GM12878 (cell line): ENCODE measurements at regions not wholly inside any gene's neighbourhood (a gene's known extent, or its start where the extent isn't known, plus 50 kb on each side); places are given as distances from the start of the nearest gene placed in this dataset.

ENCODE experiments used
- ATAC-seq: fragments of 200-7000 bp; cut with Tn5 transposase; 3 replicates; pipeline ENCODE4 v1.9.1; 2020; ENCODE audit warnings: mild to moderate bottlenecking, moderate library complexity
- BruUV-seq: library from RNA; stranded (reverse); fragments of 400-500 nt; replicated peaks from 2 replicates; lab custom pipeline; 2021; lab: Mats Ljungman, UMichigan
- CTCF ChIA-PET: fragments of 300-600 bp; sonication (Branson Sonifier 250); formaldehyde crosslinking; extraction: SDS; loops from one replicate; lab custom pipeline; 2021; ENCODE audit warnings: inconsistent platforms; lab: Yijun Ruan, JAX
- POLR2A ChIA-PET: fragments of 350-600 bp; formaldehyde crosslinking; extraction: SDS; loops from one replicate; lab custom pipeline; 2021; ENCODE audit warnings: inconsistent platforms; lab: Charles Lee
- RAD21 ChIA-PET: fragments of 300-600 bp; sonication (Branson Sonifier 250); formaldehyde crosslinking; loops from one replicate; lab custom pipeline; 2023; ENCODE audit warnings: antibody characterized with exemption; ENCODE audit not compliant: unreplicated experiment; lab: Charles Lee
- SMC1A ChIA-PET: fragments of 300-600 bp; sonication (Branson Sonifier 250); formaldehyde crosslinking; loops from one replicate; lab custom pipeline; 2023; ENCODE audit not compliant: unreplicated experiment, uncharacterized antibody; lab: Charles Lee
- DNase-seq: peaks from one replicate; pipeline ENCODE4 v3.0.0-alpha.2; 2011; ENCODE audit warnings: low read depth, low spot score
- FAIRE-seq: peaks from 3 replicates; lab custom pipeline; 2011; peaks lifted over from hg19 to GRCh38; lab: Jason Lieb, UNC
- H2AFZ ChIP-seq: 2 replicates; pipeline ENCODE4 v1.6.0; 2011; ENCODE audit warnings: low read depth, low read length, control low read depth; ENCODE audit not compliant: control insufficient read depth
- H3K27ac ChIP-seq: 2 replicates; pipeline ENCODE4 v1.5.1; 2011; ENCODE audit warnings: control low read depth; ENCODE audit not compliant: control insufficient read depth, insufficient read depth
- H3K27me3 ChIP-seq, 2 experiments: replicated peaks in 1 of 2; 2 replicates each; pipeline versions ENCODE4 v1.6.0 to v1.6.1; 2011; ENCODE audit warnings: low read length in 1 of 2; ENCODE audit not compliant: control insufficient read depth in 2 of 2, insufficient read depth in 2 of 2
- H3K36me3 ChIP-seq, 2 experiments: 2 replicates each; pipeline ENCODE4 v1.5.1; 2011; ENCODE audit warnings: low read length in 1 of 2; ENCODE audit not compliant: control insufficient read depth in 2 of 2, insufficient read depth in 2 of 2
- H3K4me1 ChIP-seq: 2 replicates; pipeline ENCODE4 v1.6.1; 2011; ENCODE audit warnings: mild to moderate bottlenecking, low read length, moderate library complexity, mixed read lengths; ENCODE audit not compliant: control insufficient read depth, insufficient read depth
- H3K4me2 ChIP-seq: 2 replicates; pipeline ENCODE4 v1.6.0; 2011; ENCODE audit warnings: control low read depth; ENCODE audit not compliant: control insufficient read depth, insufficient read depth
- H3K4me3 ChIP-seq: fragments of 200-600 bp; sonication (generic); 2 replicates; pipeline ENCODE4 v1.5.1; 2016
- H3K79me2 ChIP-seq: 2 replicates; pipeline ENCODE4 v1.6.0; 2011; ENCODE audit warnings: low read length; ENCODE audit not compliant: control insufficient read depth, insufficient read depth
- H3K9ac ChIP-seq: 2 replicates; pipeline ENCODE4 v1.8.0; 2011; ENCODE audit warnings: low read length, control low read depth, mixed read lengths; ENCODE audit not compliant: control insufficient read depth, insufficient read depth
- H3K9me3 ChIP-seq: replicated peaks from 3 replicates; pipeline ENCODE4 v1.5.1; 2011; ENCODE audit warnings: mild to moderate bottlenecking, low read length; ENCODE audit not compliant: control insufficient read depth, insufficient read depth
- H4K20me1 ChIP-seq: 2 replicates; pipeline ENCODE4 v1.6.0; 2011; ENCODE audit not compliant: control insufficient read depth, insufficient read depth
- ATF7 ChIP-seq: fragments of 450-650 bp; IDR thresholded peaks from 2 replicates; pipeline ENCODE4 v1.6.1; 2016; ENCODE audit warnings: low read depth, mild to moderate bottlenecking
- BHLHE40 ChIP-seq, 2 experiments: fragments of 450-650 bp in 1 of 2; IDR thresholded peaks; 2 replicates each; pipeline ENCODE4 v1.6.1; 2011 to 2017; ENCODE audit warnings: low read depth in 2 of 2, borderline replicate concordance in 1 of 2, improper control_type of control experiment in 1 of 2, low read length in 1 of 2, mild to moderate bottlenecking in 1 of 2
- WGBS: methylation state at CpG from one replicate; pipeline ENCODE4 v1.1.6; 2016; ENCODE audit warnings: low lambda C conversion rate; ENCODE audit not compliant: insufficient replicate concordance, insufficient coverage; ENCODE audit errors: missing lambda C conversion rate; 5-methylcytosine and 5-hydroxymethylcytosine counted together
- in situ Hi-C: fragments of 300-500 bp; cut with MboI; formaldehyde crosslinking; loops from 9 replicates; pipeline ENCODE4 v1.14.3; 2018; ENCODE audit warnings: mixed read lengths
- intact Hi-C: fragments of 100-400 bp; cut with micrococcal nuclease; formaldehyde crosslinking; loops from one replicate; pipeline ENCODE4 v1.14.2; 2022; ENCODE audit not compliant: unreplicated experiment
- TF ChIP-seq, protein P1 (sequence below): fragments of 450-650 bp; formaldehyde crosslinking; IDR thresholded peaks from 2 replicates; pipeline ENCODE4 v1.4.0; 2022; ENCODE audit warnings: mild to moderate bottlenecking, moderate library complexity
- TF ChIP-seq, protein P2 (sequence below): fragments of 450-650 bp; IDR thresholded peaks from 2 replicates; pipeline ENCODE4 v1.6.1; 2017; ENCODE audit warnings: antibody characterized with exemption, mild to moderate bottlenecking, moderate library complexity

DNA sequence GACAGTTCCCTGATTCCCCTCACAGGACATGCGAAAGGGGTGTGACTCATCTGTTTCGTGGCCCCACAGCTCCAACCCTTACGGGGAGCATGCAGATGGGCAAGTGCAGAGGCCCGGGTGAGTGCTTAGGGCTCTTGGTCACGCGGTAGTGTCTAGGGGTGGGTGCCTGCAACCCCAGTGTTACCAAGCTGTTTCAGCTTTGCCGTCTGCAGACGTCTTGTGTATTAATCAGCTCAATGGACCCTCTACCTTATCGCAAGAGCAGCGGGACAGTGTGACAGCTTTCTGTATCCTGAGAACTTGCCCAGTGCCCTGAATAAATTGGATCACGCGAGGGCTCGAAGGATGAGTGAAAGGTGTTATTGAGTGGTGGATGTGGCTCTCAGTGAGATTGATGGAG lies 816.4 kb upstream of the ANO3 start:
- no peaks in the 10 kb centered on the region for H3K27me3 ChIP-seq
- intact Hi-C loops: no loop called here
- FAIRE-seq: no peak
- ChIA-PET POLR2A (no interaction called here), RAD21 (no interaction called here), SMC1A (interaction anchor here (0.6 to 0.7 kb wide), 2 partner anchors 33 to 1635 kb away, joined by 3 read pairs; no protein-coding TSS in a partner anchor), CTCF (no interaction called here)
- no peaks in the 10 kb centered on the region for H3K79me2 ChIP-seq
- no TSS peak for BruUV-seq
- H3K9me3 ChIP-seq: no peaks in the 10 kb centered on the region
- no peak for DNase-seq
- ATAC-seq: no peak
- H3K9ac ChIP-seq: no peak overlapping the region
- no peaks in the 10 kb centered on the region for H3K4me1 ChIP-seq
- H4K20me1 ChIP-seq: no peaks in the 10 kb centered on the region
- no peak overlapping the region for H3K4me3 ChIP-seq
- H3K27ac ChIP-seq: no peak overlapping the region
- TF ChIP-seq ATF7: no peak
- TF ChIP-seq, protein P1, sequence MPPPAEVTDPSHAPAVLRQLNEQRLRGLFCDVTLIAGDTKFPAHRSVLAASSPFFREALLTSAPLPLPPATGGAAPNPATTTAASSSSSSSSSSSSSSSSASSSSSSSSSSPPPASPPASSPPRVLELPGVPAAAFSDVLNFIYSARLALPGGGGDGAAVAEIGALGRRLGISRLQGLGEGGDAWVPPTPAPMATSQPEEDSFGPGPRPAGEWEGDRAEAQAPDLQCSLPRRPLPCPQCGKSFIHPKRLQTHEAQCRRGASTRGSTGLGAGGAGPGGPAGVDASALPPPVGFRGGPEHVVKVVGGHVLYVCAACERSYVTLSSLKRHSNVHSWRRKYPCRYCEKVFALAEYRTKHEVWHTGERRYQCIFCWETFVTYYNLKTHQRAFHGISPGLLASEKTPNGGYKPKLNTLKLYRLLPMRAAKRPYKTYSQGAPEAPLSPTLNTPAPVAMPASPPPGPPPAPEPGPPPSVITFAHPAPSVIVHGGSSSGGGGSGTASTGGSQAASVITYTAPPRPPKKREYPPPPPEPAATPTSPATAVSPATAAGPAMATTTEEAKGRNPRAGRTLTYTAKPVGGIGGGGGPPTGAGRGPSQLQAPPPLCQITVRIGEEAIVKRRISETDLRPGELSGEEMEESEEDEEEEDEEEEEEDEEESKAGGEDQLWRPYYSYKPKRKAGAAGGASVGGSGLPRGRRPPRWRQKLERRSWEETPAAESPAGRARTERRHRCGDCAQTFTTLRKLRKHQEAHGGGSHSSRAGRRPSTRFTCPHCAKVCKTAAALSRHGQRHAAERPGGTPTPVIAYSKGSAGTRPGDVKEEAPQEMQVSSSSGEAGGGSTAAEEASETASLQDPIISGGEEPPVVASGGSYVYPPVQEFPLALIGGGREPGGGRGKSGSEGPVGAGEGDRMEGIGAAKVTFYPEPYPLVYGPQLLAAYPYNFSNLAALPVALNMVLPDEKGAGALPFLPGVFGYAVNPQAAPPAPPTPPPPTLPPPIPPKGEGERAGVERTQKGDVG (CRISPR knock-in tag): no peak
- TF ChIP-seq, protein P2, sequence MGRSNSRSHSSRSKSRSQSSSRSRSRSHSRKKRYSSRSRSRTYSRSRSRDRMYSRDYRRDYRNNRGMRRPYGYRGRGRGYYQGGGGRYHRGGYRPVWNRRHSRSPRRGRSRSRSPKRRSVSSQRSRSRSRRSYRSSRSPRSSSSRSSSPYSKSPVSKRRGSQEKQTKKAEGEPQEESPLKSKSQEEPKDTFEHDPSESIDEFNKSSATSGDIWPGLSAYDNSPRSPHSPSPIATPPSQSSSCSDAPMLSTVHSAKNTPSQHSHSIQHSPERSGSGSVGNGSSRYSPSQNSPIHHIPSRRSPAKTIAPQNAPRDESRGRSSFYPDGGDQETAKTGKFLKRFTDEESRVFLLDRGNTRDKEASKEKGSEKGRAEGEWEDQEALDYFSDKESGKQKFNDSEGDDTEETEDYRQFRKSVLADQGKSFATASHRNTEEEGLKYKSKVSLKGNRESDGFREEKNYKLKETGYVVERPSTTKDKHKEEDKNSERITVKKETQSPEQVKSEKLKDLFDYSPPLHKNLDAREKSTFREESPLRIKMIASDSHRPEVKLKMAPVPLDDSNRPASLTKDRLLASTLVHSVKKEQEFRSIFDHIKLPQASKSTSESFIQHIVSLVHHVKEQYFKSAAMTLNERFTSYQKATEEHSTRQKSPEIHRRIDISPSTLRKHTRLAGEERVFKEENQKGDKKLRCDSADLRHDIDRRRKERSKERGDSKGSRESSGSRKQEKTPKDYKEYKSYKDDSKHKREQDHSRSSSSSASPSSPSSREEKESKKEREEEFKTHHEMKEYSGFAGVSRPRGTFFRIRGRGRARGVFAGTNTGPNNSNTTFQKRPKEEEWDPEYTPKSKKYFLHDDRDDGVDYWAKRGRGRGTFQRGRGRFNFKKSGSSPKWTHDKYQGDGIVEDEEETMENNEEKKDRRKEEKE: no peak
- no peak for TF ChIP-seq BHLHE40 (IDR thresholded peaks at IDR 0.05; ENCODE audit: borderline replicate concordance in 1 of 2, low read depth in 2 of 2, low read length in 1 of 2)
- H3K4me2 ChIP-seq: no peak overlapping the region
- WGBS: 58% methylated on average over 13 of the region's 13 CpGs
- H2AFZ ChIP-seq: no peak overlapping the region
- in situ Hi-C loops: no loop called here
- H3K36me3 ChIP-seq: no peaks in the 10 kb centered on the region
